ENCODE measurements at regions not wholly inside any gene's neighbourhood (a gene's known extent, or its start where the extent isn't known, plus 50 kb on each side); places are given as distances from the start of the nearest gene placed in this dataset.
"Not testable (repeated sequence)": the region's sequence is repeated elsewhere in the genome, so short reads cannot be mapped to it uniquely, and the experiment has no call there.

DNA sequence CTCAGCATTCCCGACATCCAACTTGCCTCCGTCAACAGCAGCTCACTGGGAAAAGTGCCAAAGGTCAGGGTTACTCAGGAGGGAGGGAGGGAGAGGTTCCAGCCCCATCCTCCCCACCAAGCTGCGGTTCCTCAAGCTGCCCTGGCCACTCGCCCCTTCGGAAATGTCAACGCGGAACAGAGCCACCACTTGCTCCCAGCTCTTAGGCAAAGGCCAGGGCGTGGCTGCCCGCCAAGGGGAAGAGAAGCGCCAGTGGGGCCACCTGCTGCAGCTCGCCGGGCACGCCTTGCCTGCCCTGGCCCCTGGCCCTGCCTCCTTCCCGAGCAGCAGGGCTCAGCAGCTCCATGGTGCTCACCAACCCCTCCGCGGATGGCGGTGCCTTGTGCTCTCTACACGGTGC lies 531.1 kb downstream of the TP53TG3F start:
- TF ChIP-seq POLR2AphosphoS5, EP300, POLR2A (IDR thresholded peaks at IDR 0.05): not testable (repeated sequence)
- TF ChIP-seq, protein P1, sequence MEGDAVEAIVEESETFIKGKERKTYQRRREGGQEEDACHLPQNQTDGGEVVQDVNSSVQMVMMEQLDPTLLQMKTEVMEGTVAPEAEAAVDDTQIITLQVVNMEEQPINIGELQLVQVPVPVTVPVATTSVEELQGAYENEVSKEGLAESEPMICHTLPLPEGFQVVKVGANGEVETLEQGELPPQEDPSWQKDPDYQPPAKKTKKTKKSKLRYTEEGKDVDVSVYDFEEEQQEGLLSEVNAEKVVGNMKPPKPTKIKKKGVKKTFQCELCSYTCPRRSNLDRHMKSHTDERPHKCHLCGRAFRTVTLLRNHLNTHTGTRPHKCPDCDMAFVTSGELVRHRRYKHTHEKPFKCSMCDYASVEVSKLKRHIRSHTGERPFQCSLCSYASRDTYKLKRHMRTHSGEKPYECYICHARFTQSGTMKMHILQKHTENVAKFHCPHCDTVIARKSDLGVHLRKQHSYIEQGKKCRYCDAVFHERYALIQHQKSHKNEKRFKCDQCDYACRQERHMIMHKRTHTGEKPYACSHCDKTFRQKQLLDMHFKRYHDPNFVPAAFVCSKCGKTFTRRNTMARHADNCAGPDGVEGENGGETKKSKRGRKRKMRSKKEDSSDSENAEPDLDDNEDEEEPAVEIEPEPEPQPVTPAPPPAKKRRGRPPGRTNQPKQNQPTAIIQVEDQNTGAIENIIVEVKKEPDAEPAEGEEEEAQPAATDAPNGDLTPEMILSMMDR (IDR thresholded peaks at IDR 0.05) = not testable (repeated sequence)
